CD1c-positive myeloid dendritic cell (primary cell): ENCODE measurements at regions not wholly inside any gene's neighbourhood (a gene's known extent, or its start where the extent isn't known, plus 50 kb on each side); places are given as distances from the start of the nearest gene placed in this dataset.
"Not testable (repeated sequence)": the region's sequence is repeated elsewhere in the genome, so short reads cannot be mapped to it uniquely, and the experiment has no call there.

Experiments
- DNase-seq: peaks from one replicate; pipeline ENCODE4 v3.0.0-alpha.2; 2016; ENCODE audit errors: extremely low spot score

GRCh38 chr18:70582981-70583380, 294.1 kb downstream of the SOCS6 start:
- no peak for DNase-seq

DNA sequence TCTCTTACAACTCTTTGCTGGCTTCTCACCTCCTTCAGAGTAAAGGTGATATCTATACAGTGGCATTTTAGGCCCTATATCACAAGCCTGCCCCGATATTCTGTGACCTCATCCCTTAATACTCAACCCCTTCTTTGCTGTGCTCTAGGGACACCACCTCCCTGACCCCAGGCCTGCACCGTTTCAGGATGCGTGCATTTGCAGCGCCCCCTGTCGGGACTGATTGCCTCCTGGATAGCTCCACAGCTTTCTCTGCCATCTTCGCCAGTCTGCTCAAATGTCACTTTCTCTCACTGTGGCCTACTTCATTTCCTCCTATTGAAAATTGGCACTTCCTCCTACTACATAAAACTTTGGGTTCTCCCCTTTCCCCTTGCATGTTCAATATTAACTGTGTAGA, 289.6 kb downstream of the SOCS6 start:
- DNase-seq = no peak

- DNase-seq = no peak
Measured at GRCh38 chr18:70577023-70577420, 288.2 kb downstream of the SOCS6 start.

DNA sequence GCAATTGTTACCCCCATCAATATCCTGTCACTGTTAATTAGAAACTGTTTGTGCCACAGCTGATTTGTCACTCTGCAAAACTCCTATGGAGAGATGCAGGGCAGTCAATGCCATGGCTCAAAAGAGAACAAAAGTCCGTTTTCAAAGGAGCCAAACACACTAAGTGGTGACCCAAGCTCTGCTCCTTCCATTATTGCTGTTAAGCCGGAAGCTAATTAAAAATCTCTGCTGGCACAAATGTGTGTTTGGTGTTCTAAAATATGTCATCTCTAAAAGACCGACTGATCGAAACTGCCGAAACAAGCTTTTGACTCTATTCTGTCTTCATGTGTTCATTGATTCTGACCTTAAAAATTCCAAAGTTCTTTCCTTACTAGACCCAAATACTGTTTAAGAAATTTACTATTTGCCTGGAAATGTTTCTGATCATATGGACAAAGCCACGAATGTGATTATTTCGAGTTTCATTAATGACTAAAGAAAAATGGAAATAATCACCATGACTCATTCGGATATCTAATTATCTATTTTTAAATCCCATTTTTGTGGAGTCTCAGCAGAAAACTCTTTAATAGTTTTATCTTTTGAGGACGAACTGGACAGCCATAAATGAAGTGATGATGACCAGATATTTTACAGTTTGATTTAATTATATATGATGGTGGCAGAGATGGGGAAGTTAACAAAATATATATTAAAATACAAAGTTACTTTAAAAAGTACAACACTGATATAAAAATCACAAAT, 287.6 kb downstream of the SOCS6 start:
- no peak for DNase-seq

GRCh38 chr18:70574951-70575350, 286.1 kb downstream of the SOCS6 start:
- not testable (repeated sequence) for DNase-seq

DNA sequence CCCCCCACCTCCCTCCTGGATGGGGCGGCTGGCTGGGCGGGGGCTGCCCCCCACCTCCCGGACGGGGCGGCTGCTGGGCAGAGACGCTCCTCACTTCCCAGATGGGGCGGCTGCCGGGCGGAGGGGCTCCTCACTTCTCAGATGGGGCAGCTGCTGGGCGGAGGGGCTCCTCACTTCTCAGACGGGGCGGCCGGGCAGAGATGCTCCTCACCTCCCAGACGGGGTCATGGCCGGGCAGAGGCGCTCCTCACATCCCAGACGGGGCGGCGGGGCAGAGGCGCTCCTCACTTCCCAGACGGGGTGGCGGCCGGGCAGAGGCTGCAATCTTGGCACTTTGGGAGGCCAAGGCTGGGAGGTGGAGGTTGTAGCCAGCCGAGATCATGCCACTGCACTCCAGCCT, 280.8 kb downstream of the SOCS6 start:
- DNase-seq = not testable (repeated sequence)

DNA sequence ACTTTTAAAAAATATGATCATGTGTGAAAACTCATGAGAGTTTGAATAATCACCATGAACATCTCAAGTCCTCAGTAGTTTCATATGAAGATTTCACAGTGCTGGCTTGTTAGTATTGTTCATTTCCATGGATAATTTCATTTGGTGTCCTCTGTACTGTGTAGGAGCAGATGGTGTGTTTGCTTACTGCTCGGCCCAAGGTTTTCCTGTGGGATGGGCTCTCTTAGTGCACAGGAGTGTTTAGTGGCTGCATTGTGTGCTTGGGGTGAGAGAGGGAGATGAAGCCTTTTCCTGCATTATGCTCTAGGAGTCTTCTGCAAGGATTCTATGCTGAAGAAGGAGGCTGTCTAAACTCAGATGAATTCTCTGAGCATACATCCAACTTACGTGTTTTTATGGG, 270.6 kb downstream of the SOCS6 start:
- no peak for DNase-seq

DNA sequence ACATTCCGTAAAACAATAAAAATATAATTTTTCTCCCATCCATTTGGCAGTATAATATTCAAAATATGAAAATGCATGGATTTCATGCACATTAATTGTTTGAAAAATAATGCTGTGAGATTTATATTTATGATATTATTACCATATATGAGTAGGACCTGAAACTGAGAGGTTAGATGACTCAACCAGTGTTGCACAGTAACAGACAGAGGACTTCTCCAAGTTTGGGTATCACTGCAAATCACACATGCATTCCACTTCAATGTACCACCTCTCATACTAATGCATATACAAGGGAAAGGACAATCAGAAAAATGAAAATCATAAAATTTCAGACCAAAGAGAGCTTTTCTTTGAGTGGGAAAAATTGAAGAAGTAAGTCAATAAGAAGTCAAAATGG, 269.5 kb downstream of the SOCS6 start:
- DNase-seq = no peak

DNA sequence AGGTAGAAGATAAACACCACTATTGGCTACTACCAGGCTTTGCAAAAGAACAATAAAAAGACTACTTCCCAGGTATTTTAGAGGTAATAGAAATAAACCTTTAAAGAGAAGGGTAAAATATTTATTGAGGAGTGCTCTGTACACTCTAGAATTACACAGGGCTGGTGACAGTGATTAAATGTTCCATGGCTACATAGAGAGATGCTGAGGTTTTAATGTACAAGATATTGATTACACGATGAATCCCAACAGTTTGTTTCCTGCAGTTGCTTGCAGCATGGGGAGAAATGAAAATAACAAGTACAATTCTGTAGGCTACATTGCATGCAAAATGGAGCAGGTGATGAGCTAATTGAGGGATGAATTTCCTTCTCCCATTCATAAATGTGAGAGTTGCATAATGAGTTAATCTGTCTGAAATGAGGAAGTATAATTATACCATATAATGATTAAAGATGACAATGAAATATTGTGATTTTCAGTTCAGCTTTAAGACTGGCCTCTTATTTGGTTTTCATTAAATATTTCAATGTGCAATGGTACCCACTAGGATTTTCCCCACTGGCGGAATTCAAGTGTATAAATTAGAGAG, 266.1 kb downstream of the SOCS6 start:
- DNase-seq = no peak

DNA sequence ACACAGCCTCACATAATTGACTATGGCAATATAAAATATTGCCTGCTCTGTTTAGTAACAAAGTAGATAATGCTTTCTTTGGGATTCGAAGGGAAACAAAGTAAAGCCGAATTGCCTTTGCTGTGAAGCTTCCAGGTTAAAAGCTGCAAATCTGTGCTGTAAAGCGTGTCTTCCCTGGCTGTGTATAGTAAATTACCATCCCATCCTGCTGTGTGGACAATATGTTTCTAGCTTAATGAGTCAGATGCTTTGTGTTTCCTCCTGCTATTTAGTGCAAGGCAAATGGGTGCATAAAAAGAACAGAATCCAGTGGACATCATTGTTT, 265.1 kb downstream of the SOCS6 start:
- no peak for DNase-seq

- DNase-seq = no peak
Measured at GRCh38 chr18:70553245-70553935, 264.5 kb downstream of the SOCS6 start.

DNA sequence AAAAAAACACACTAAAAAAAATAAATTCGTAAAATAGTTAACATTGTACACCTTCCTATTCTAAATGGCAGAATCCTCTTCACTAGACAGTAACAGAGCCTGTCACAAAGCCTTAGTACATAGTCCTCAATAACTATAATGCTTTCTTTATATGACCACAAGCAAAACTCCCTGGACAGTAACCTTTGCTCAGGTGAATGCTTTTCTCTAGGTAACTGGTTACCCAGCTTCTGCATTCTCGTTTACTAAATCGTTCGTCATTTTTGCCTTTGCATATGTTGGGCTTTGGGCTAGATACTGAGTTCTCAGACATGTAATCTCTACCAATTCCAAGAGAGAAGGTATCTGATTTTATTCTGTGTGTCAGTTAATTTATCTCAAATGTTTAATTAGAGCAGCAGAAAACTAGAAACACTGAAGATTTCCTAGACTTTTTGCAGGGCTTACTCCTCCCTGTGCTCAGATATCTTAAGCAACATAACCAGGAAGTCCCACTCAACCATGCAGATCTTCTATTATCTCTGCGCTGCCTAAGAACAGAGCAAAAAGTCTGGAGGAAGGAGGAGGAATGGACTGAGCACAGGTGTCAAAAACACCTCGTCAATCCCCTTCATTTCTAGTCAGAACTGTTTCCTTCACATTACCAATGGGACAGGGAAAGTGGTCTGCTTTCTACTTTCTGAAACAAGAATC, 247.7 kb downstream of the SOCS6 start:
- DNase-seq = no peak

- no peak for DNase-seq
Measured at GRCh38 chr18:70535041-70535440, 246.2 kb downstream of the SOCS6 start.

GRCh38 chr18:70525322-70525721, 236.5 kb downstream of the SOCS6 start:
- not testable (repeated sequence) for DNase-seq

DNA sequence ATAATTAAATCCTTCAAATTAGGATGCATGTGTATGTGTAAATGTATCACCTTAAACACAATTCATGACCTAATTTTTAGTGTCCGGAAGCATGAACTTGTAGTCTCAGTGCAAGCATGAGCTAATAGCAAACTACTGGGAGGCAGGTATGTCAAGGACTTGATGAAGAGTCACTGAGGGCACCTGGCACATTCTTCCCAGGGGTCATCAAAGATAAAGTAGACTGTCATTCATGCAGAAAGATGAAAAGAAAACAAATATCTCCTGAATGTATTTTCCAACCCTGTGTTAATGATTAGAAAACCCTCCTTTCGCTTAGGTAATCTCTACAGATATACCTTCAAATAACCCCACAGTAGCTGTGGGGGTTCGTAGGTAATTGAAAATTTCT, 234.9 kb downstream of the SOCS6 start:
- DNase-seq = no peak

- DNase-seq = no peak
Measured at GRCh38 chr18:70523035-70523791, 234.4 kb downstream of the SOCS6 start.

- no peak for DNase-seq
Measured at GRCh38 chr18:70522183-70522680, 233.4 kb downstream of the SOCS6 start.

- no peak for DNase-seq
Measured at GRCh38 chr18:70520867-70521266, 232.0 kb downstream of the SOCS6 start.

GRCh38 chr18:70513502-70514171, 224.8 kb downstream of the SOCS6 start:
- DNase-seq = no peak

DNA sequence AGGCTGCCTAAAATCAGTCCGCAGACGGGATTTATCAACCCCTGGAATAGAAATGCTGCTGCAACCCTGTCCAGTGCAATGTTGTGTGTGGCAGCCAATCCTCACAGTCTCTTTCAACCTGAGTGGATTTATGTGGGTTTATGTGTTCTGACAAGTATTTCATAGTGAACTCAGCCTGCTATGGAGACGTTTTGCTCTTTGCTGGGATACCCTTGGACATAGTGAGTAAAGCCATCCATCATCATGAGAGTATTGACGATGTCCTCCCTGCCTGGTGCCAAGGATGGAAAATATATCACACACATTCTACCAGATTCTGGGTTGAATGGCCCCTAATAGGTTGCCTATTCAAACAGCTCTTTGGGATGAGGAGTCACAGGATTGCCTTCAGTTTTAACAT, 219.1 kb downstream of the SOCS6 start:
- DNase-seq = no peak

GRCh38 chr18:70506511-70506910, 217.7 kb downstream of the SOCS6 start:
- DNase-seq = no peak
